ENCODE measurements at regions not wholly inside any gene's neighbourhood (a gene's known extent, or its start where the extent isn't known, plus 50 kb on each side); places are given as distances from the start of the nearest gene placed in this dataset.

DNA sequence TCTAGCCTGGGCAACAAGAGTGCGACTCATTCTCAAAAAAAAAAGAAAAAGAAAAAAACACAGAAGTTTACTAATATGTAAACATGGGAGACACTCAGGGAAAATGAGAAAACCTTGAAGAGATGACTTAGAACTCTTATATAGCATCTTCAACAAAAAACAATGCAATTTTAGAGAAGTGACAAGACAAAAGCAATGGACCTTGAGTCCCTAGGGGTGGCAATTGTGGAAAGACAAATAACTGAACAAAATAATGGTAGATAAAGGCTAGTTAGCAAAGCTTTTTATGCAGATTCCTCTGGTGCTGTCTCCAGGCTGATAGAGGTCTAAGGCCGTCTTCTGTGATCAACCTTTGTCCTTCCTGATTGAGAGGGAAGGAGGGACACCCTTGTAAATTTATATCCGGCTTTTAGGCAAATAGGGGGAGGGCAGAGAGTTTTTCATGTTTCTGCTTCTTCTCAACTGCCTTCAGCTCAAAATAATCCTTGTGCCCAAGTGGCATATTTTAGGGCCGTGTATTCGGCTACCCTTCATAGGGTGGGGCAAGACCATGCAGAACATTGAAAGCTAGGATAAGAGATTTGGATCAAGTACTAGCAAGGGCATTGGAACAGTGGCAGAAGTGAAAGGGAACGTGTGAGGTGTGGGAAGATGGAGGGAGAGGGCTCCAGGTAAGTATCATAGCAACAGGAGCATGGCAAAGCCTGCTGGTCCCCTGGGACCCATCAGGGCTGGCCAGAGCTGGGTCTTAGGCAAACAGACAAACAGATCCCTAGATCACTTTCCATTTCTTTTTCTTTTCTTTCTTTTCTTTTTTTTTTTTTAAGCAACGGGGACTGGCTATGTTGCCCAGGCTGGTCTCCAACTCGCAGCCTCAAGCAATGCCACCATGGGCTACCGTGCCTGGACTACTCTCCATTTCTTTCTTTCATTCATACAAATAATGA, 95.0 kb upstream of the CALM2 start:
- Histone ChIP-seq H3K9me3 (ENCODE audit: control insufficient read depth, insufficient read depth, low read length) (no peaks in the 10 kb centered on the region), H3K4me3 (ENCODE audit: low read depth, low read length) (no peak overlapping the region), H3K36me3 (ENCODE audit: control insufficient read depth, insufficient read depth, low read length) (no peaks in the 10 kb centered on the region), H3K27me3 (ENCODE audit: control insufficient read depth, insufficient read depth, low read length) (peaks cover 3% of the 10 kb centered on the region), H3K4me1 (ENCODE audit: control insufficient read depth, insufficient read depth, low read length) (no peaks in the 10 kb centered on the region), H3K9ac (ENCODE audit: low read depth, low read length) (no peak overlapping the region)

DNA sequence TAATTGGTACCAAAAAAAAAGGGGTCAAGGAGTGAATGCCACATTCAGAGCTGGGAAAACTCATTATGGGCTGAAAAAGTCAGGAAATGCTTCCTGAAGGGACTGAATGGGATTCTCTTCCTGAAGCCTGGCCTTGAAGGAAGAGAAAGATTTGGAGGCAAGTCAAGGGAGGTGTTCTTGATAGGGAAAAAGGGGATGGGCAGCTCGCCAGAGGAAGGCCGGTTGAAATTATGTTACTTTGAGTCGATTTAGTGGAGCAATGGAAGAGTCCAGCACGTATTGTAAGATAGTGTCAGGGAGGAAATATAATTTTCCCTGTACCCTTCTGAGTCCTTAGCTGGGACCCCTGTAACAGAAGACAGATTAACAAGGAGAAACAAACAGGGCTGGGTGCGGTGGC, 94.1 kb upstream of the CALM2 start:
- Histone ChIP-seq H3K4me3 (ENCODE audit: low read depth, low read length) (no peak overlapping the region), H3K4me1 (ENCODE audit: control insufficient read depth, insufficient read depth, low read length) (peaks cover 4% of the 10 kb centered on the region), H3K9ac (ENCODE audit: low read depth, low read length) (no peak overlapping the region), H3K36me3 (ENCODE audit: control insufficient read depth, insufficient read depth, low read length) (no peaks in the 10 kb centered on the region), H3K27me3 (ENCODE audit: control insufficient read depth, insufficient read depth, low read length) (peaks cover 3% of the 10 kb centered on the region), H3K9me3 (ENCODE audit: control insufficient read depth, insufficient read depth, low read length) (no peaks in the 10 kb centered on the region)

DNA sequence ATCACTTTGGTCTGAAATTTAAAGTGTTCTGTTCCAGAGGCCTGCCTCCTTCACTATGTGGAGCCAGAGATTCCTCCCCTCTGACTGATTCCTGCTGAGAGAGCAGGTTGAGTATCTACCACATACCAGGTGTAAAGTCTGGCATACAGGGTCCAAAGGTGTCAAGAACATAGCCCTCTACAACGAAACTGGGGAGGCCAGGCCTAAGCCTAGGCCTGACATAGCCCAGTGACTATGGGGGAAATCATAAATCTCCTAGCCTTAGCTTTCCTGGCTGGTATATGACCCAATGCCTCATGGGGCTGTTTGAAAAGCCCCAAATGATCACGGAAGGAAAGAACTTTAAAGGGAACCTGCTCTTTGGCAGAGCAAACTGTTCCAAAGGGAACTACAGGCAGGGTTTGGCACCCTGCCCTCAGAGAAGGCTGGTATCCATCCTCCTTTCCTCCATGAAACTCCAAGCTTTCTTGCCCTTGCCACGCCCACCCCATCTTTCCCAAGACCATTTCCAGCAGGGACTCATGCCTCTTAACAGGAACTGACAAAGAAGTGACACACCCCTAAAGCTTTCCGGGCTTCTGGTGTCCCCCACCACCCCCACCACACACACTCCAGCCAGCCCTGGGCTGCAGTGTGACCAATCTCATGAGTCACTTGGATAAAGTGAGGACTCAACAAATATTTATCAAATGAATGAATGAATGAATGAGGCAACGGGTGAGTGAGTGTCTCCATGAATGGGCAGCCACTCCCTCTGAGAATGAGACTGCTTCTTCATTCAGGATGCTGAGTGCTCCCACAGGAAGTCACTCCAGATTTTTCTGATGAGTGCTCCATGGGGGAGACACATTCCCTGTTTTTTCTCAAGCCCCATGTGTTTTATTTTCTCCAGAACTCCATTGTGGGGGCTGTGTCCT, 93.3 kb upstream of the CALM2 start:
- H3K9ac ChIP-seq (ENCODE audit: low read depth, low read length), result no peak overlapping the region
- H3K4me3 ChIP-seq (ENCODE audit: low read depth, low read length), result no peak overlapping the region
- peaks cover 9% of the 10 kb centered on the region for H3K4me1 ChIP-seq (ENCODE audit: control insufficient read depth, insufficient read depth, low read length)
- no peaks in the 10 kb centered on the region for H3K9me3 ChIP-seq (ENCODE audit: control insufficient read depth, insufficient read depth, low read length)
- H3K36me3 ChIP-seq (ENCODE audit: control insufficient read depth, insufficient read depth, low read length), result no peaks in the 10 kb centered on the region
- H3K27me3 ChIP-seq (ENCODE audit: control insufficient read depth, insufficient read depth, low read length), result peaks cover 3% of the 10 kb centered on the region

DNA sequence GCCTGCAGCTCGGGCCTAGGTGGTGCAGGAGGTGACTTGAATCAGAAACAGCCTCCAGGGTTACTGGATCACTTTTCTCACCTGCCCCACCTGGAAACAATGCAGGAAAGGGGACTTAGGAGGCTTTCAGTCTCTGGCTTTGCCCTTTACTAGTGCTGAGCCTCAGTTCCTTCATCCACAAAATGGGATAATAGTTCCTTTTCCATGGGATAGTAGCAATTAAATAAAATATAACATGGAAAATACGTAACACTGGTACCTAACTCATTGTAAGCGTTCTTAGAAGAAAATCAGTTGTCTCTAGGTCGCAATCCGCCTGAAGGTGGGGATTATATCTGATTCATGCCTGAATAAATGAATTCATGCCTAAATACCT, 91.4 kb upstream of the CALM2 start:
- H3K4me3 ChIP-seq (ENCODE audit: low read depth, low read length), result no peak overlapping the region

DNA sequence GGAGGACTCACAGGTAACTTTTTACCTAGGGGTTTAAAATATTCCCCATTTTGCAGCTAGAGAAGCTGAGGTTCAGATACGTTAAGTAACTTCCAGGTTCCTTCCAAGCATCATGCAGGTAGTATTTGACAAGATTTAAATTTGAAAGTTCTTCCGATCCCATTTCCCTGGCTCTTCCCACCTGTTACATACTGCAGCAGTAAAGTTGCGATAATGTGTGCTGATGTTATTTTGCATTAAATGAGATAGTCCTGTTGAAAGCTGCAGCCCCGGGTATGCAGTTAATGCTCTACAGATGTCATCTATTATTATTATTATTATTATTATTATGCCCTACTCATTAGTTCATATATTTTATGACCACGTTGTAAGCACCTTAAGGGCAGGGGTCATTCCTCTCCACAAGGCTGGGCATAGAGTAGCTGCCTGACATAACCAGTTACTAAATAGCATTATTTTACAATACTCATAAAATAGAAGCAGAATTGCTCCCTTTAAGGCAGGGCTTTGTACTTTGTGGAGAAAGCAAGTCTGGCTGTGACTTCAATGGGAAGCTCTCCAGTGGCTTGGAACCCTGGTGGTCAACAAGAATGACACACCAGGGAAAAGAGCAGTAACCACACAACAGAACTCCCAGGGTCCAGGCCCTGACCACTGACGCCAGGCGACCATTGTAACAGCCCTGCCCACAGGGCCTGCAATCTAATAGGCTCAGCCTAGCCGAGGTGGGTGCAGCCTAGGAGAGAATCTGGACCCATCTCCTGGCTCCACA, 90.8 kb upstream of the CALM2 start:
- Histone ChIP-seq H3K9ac (ENCODE audit: low read depth, low read length) (no peak overlapping the region), H3K9me3 (ENCODE audit: control insufficient read depth, insufficient read depth, low read length) (no peaks in the 10 kb centered on the region), H3K4me1 (ENCODE audit: control insufficient read depth, insufficient read depth, low read length) (peaks cover 9% of the 10 kb centered on the region), H3K36me3 (ENCODE audit: control insufficient read depth, insufficient read depth, low read length) (no peaks in the 10 kb centered on the region), H3K4me3 (ENCODE audit: low read depth, low read length) (no peak overlapping the region), H3K27me3 (ENCODE audit: control insufficient read depth, insufficient read depth, low read length) (no peaks in the 10 kb centered on the region)

More for the DNA sequence above, 91.4 kb upstream of the CALM2 start:
- Histone ChIP-seq H3K9me3 (ENCODE audit: control insufficient read depth, insufficient read depth, low read length) (no peaks in the 10 kb centered on the region), H3K36me3 (ENCODE audit: control insufficient read depth, insufficient read depth, low read length) (no peaks in the 10 kb centered on the region), H3K27me3 (ENCODE audit: control insufficient read depth, insufficient read depth, low read length) (no peaks in the 10 kb centered on the region), H3K4me1 (ENCODE audit: control insufficient read depth, insufficient read depth, low read length) (peaks cover 9% of the 10 kb centered on the region), H3K9ac (ENCODE audit: low read depth, low read length) (no peak overlapping the region)

DNA sequence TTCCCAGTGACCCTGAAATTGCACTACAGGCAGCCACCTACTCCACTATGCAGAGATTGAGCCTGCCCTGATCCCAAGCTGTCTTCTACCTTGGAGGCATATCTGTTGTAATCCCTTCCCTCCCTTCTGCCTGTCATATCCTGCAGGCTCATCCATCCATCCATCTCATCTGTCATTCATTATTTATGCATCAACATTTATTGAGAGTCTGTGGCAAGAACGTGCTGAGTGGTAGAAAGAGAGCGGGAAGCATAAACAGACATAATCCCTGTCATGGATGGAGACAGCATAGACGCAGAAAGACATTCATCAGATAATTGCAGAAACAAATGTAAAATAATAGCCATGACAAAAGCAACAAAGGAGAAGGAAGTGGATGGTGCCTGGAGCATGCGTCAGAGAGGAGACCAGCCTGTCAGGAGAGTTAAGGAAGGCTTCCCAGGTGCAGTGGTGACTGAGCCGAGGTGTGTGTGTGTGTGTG, 89.5 kb upstream of the CALM2 start:
- H3K4me1 ChIP-seq (ENCODE audit: control insufficient read depth, insufficient read depth, low read length), result peaks cover 9% of the 10 kb centered on the region
- H3K9me3 ChIP-seq (ENCODE audit: control insufficient read depth, insufficient read depth, low read length), result no peaks in the 10 kb centered on the region

DNA sequence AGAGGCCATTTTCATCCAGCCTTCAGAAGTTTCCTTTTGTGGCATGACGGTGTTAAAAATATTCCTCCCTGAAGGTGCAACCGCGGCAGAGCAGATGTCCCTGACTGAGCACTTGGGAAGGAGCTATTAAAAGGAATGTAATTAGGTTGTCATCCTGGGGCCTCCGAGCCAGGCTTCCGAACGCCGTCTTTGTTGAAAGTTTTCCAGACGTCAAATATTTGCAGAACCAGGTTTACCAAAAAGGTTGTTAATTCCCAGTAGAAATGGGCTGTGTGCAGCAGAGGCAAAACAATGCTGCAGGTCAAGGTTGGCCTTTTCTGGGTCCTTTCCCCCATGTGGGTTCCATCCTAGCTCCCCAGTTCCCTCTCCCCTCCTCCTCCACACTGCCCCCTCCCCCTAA, 88.8 kb upstream of the CALM2 start:
- H3K27me3 ChIP-seq (ENCODE audit: control insufficient read depth, insufficient read depth, low read length), result no peaks in the 10 kb centered on the region
- no peaks in the 10 kb centered on the region for H3K9me3 ChIP-seq (ENCODE audit: control insufficient read depth, insufficient read depth, low read length)
- H3K4me3 ChIP-seq (ENCODE audit: low read depth, low read length), result no peak overlapping the region
- H3K4me1 ChIP-seq (ENCODE audit: control insufficient read depth, insufficient read depth, low read length), result peaks cover 9% of the 10 kb centered on the region
- no peaks in the 10 kb centered on the region for H3K36me3 ChIP-seq (ENCODE audit: control insufficient read depth, insufficient read depth, low read length)
- no peak overlapping the region for H3K9ac ChIP-seq (ENCODE audit: low read depth, low read length)

More for the DNA sequence above, 89.5 kb upstream of the CALM2 start:
- H3K4me3 ChIP-seq (ENCODE audit: low read depth, low read length), result no peak overlapping the region
- no peaks in the 10 kb centered on the region for H3K27me3 ChIP-seq (ENCODE audit: control insufficient read depth, insufficient read depth, low read length)
- no peak overlapping the region for H3K9ac ChIP-seq (ENCODE audit: low read depth, low read length)
- no peaks in the 10 kb centered on the region for H3K36me3 ChIP-seq (ENCODE audit: control insufficient read depth, insufficient read depth, low read length)

DNA sequence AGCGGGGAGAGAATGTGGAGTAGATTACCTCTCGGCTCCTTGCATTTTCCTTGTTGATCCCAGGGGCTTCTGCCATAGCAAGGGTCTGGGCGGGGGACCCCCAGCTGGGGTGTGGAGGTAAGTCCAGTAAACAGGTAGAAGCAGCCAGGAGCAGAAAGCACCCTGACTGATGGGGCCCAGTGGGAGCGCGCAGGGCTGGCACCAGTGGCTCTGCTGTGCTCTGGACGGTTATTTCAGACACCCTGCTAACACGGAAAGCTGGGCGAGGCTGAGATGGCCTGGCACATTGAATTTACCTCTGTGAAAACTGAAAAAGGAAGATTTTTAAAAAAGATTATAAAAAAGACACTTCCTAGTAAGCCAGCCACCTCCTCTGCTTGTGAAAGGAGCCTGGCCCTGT, 88.4 kb upstream of the CALM2 start:
- Histone ChIP-seq H3K4me1 (ENCODE audit: control insufficient read depth, insufficient read depth, low read length) (peaks cover 9% of the 10 kb centered on the region), H3K36me3 (ENCODE audit: control insufficient read depth, insufficient read depth, low read length) (no peaks in the 10 kb centered on the region), H3K9me3 (ENCODE audit: control insufficient read depth, insufficient read depth, low read length) (no peaks in the 10 kb centered on the region), H3K27me3 (ENCODE audit: control insufficient read depth, insufficient read depth, low read length) (no peaks in the 10 kb centered on the region), H3K4me3 (ENCODE audit: low read depth, low read length) (no peak overlapping the region), H3K9ac (ENCODE audit: low read depth, low read length) (no peak overlapping the region)

DNA sequence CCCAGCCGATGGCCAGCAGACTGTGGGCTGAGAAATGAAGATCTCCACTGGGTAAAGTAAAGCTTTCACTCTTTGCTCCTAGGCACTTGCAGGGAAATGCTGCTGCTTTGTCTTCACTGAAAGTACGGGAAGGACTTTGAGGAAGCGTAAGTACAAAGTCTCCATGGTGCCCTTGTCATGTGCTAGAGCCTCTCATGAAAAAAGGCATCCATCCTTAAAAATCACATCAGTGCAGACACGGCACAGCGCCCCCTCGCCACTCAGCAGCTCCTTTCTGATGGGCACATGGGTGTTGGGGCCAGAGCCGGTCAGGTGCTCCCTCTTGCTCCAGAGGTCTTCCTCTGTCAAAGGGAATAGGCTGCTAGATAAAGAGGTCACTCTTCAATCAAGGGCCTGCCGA, 87.8 kb upstream of the CALM2 start:
- no peaks in the 10 kb centered on the region for H3K36me3 ChIP-seq (ENCODE audit: control insufficient read depth, insufficient read depth, low read length)
- H3K4me1 ChIP-seq (ENCODE audit: control insufficient read depth, insufficient read depth, low read length), result peaks cover 9% of the 10 kb centered on the region
- no peak overlapping the region for H3K4me3 ChIP-seq (ENCODE audit: low read depth, low read length)
- H3K9me3 ChIP-seq (ENCODE audit: control insufficient read depth, insufficient read depth, low read length), result no peaks in the 10 kb centered on the region
- no peak overlapping the region for H3K9ac ChIP-seq (ENCODE audit: low read depth, low read length)
- H3K27me3 ChIP-seq (ENCODE audit: control insufficient read depth, insufficient read depth, low read length), result no peaks in the 10 kb centered on the region

DNA sequence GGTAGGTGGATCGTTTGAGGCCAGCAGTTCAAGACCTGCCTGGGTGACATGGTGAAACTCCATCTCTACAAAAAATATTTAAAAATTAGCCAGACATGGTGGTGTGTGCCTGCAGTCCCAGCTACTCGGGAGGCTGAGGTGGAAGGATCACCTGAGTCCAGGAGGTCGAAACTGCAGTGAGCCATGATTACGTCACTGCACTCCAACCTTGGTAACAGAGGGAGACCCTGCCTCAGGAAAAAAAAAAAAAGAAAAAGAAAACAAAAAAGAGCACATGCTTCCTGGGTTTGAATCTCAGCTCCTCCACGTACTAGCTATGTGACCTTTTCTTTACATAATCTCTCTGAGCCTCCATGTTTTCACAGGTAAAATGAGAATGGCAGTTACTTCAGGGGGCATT, 86.3 kb upstream of the CALM2 start:
- no peaks in the 10 kb centered on the region for H3K9me3 ChIP-seq (ENCODE audit: control insufficient read depth, insufficient read depth, low read length)
- no peak overlapping the region for H3K4me3 ChIP-seq (ENCODE audit: low read depth, low read length)
- no peaks in the 10 kb centered on the region for H3K36me3 ChIP-seq (ENCODE audit: control insufficient read depth, insufficient read depth, low read length)

DNA sequence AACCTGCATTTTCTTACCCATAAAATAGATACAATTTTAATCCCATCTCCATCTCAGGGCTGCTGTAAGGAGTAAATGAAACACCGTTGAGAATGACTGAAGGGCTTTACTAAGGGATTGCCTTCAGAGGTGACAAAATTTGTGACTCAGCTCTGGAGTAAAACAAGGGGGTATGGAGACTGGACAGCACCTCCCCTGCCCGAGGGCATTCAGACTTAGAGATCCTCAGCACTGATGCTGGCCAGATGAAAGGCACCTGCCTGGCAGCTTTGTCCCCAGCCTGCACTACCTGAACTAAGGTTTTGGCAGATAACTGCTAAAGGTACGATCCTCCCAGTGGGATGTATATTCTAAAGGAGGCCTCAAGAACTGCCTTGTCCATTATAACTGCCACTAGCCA, 84.7 kb upstream of the CALM2 start:
- H3K36me3 ChIP-seq (ENCODE audit: control insufficient read depth, insufficient read depth, low read length), result no peaks in the 10 kb centered on the region
- no peak overlapping the region for H3K9ac ChIP-seq (ENCODE audit: low read depth, low read length)
- no peak overlapping the region for H3K4me3 ChIP-seq (ENCODE audit: low read depth, low read length)
- H3K27me3 ChIP-seq (ENCODE audit: control insufficient read depth, insufficient read depth, low read length), result no peaks in the 10 kb centered on the region
- H3K9me3 ChIP-seq (ENCODE audit: control insufficient read depth, insufficient read depth, low read length), result no peaks in the 10 kb centered on the region
- H3K4me1 ChIP-seq (ENCODE audit: control insufficient read depth, insufficient read depth, low read length), result peaks cover 15% of the 10 kb centered on the region

More for the DNA sequence above, 86.3 kb upstream of the CALM2 start:
- no peak overlapping the region for H3K9ac ChIP-seq (ENCODE audit: low read depth, low read length)
- H3K27me3 ChIP-seq (ENCODE audit: control insufficient read depth, insufficient read depth, low read length), result no peaks in the 10 kb centered on the region
- peaks cover 9% of the 10 kb centered on the region for H3K4me1 ChIP-seq (ENCODE audit: control insufficient read depth, insufficient read depth, low read length)
